ENCODE measurements at regions not wholly inside any gene's neighbourhood (a gene's known extent, or its start where the extent isn't known, plus 50 kb on each side); places are given as distances from the start of the nearest gene placed in this dataset.

DNA sequence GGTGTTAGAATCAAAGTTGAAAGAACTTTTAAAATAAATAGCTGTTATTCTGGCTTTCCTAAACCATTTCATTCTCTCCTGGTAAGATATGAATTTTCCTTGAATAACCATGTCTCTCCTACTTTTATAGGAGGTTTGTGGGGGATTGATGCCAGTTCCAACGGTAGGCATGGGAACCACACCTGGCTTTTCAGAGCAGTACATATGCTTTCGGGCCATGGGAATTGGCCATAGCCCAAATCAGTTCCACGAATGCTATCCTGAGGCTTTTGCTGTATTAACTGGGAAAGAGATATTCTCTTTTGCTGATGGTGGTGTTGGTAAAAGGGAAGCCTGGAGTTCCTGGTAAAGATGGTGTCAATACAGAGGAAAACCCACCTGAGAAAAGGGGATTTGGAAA lies 396.2 kb upstream of the ZNF385D start:
- no peaks in the 10 kb centered on the region for H4K20me1 ChIP-seq (ENCODE audit: control insufficient read depth, insufficient read depth, insufficient read length)
- no CpG with 5 or more reads among the region's 3 CpGs for WGBS (ENCODE audit: extremely low coverage, insufficient read length, low lambda C conversion rate)
- no peaks in the 10 kb centered on the region for H3K9me3 ChIP-seq (ENCODE audit: control insufficient read depth, low read depth, low read length)
- no peaks in the 10 kb centered on the region for H3K79me2 ChIP-seq (ENCODE audit: insufficient read depth, low read length)
- no peaks in the 10 kb centered on the region for H3K9me3 Mint-ChIP-seq
- no peaks in the 10 kb centered on the region; the same call in 1 of the 2 replicates for H3K4me1 ChIP-seq (ENCODE audit: insufficient read depth, low read length)
- no peak overlapping the region for H3K4me2 ChIP-seq (ENCODE audit: insufficient read depth, insufficient read length, low read length)
- no peak overlapping the region for H3K9ac ChIP-seq (ENCODE audit: extremely low read depth, insufficient read length, low read length)
- H3K23me2 ChIP-seq (ENCODE audit: insufficient read length, low read depth, low read length, poor library complexity, severe bottlenecking), result no peaks in the 10 kb centered on the region
- no peak overlapping the region for H2AFZ ChIP-seq (ENCODE audit: low read length)
- H3K79me1 ChIP-seq (ENCODE audit: insufficient read depth, low read depth, low read length, poor library complexity, severe bottlenecking), result no peaks in the 10 kb centered on the region
- H3K18ac ChIP-seq (ENCODE audit: insufficient read length, low read depth, low read length), result no peak overlapping the region
- no peak overlapping the region for H3K56ac ChIP-seq (ENCODE audit: insufficient read length, low read depth, low read length)
- no peak overlapping the region for H3K4ac ChIP-seq (ENCODE audit: low read depth, low read length)
- no peaks in the 10 kb centered on the region for H3K27me3 Mint-ChIP-seq (ENCODE audit: low read depth)
- H3K27ac ChIP-seq (ENCODE audit: insufficient read length, low read depth, low read length), result no peak overlapping the region
- TF ChIP-seq, protein P1, sequence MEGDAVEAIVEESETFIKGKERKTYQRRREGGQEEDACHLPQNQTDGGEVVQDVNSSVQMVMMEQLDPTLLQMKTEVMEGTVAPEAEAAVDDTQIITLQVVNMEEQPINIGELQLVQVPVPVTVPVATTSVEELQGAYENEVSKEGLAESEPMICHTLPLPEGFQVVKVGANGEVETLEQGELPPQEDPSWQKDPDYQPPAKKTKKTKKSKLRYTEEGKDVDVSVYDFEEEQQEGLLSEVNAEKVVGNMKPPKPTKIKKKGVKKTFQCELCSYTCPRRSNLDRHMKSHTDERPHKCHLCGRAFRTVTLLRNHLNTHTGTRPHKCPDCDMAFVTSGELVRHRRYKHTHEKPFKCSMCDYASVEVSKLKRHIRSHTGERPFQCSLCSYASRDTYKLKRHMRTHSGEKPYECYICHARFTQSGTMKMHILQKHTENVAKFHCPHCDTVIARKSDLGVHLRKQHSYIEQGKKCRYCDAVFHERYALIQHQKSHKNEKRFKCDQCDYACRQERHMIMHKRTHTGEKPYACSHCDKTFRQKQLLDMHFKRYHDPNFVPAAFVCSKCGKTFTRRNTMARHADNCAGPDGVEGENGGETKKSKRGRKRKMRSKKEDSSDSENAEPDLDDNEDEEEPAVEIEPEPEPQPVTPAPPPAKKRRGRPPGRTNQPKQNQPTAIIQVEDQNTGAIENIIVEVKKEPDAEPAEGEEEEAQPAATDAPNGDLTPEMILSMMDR (conservative IDR thresholded peaks at IDR 0.05), result no peak
- H3T11ph ChIP-seq (ENCODE audit: low read length), result no peak overlapping the region
- no peak overlapping the region for H2BK120ac ChIP-seq (ENCODE audit: low read depth, low read length, poor library complexity, severe bottlenecking)
- H2BK5ac ChIP-seq (ENCODE audit: insufficient read length, low read length), result no peak overlapping the region
- no peaks in the 10 kb centered on the region for H3K36me3 Mint-ChIP-seq (ENCODE audit: insufficient read depth in 1 of 3, low read depth in 3 of 3)
- H3K27ac Mint-ChIP-seq, result no peak overlapping the region
- H4K91ac ChIP-seq (ENCODE audit: insufficient read length, low read depth, low read length), result no peak overlapping the region
- no peak overlapping the region for H3K14ac ChIP-seq (ENCODE audit: insufficient read depth, low read length)
- no peak overlapping the region for H2BK15ac ChIP-seq (ENCODE audit: low read depth, low read length)
- no peak overlapping the region for H2BK20ac ChIP-seq (ENCODE audit: low read depth, low read length, poor library complexity, severe bottlenecking)
- no peak overlapping the region for H3K4me3 Mint-ChIP-seq
- H3K4me1 Mint-ChIP-seq, result peaks cover 15% of the 10 kb centered on the region in 2 experiments
- no peak for DNase-seq
- no peak overlapping the region for H3K23ac ChIP-seq (ENCODE audit: insufficient read length, low read depth, low read length)
- no peak overlapping the region for H4K5ac ChIP-seq (ENCODE audit: insufficient read length, low read depth, low read length)
- no peak overlapping the region for H4K8ac ChIP-seq (replicated peaks; ENCODE audit: insufficient read length, low read depth, low read length)
- no peaks in the 10 kb centered on the region for H3K27me3 ChIP-seq (ENCODE audit: insufficient read depth, low read length)
- H2BK12ac ChIP-seq (ENCODE audit: insufficient read length, low read depth, low read length), result no peak overlapping the region
- no peak overlapping the region for H2AK5ac ChIP-seq (ENCODE audit: insufficient read length, low read length)
